Esophagus muscularis mucosa (tissue), 4 donors: ENCODE measurements at regions not wholly inside any gene's neighbourhood (a gene's known extent, or its start where the extent isn't known, plus 50 kb on each side); places are given as distances from the start of the nearest gene placed in this dataset.

Experiments used
- EP300 ChIP-seq: sonication (generic); formaldehyde crosslinking; IDR thresholded peaks from one replicate; pipeline ENCODE4 v1.6.1; 2017; ENCODE audit warnings: antibody characterized with exemption
- POLR2A ChIP-seq: fragments of 450-650 bp; IDR thresholded peaks from one replicate; pipeline ENCODE4 v1.6.1; 2017; ENCODE audit warnings: antibody characterized with exemption, moderate library complexity, mild to moderate bottlenecking, low read depth
- POLR2AphosphoS5 ChIP-seq, 2 donors: sonication (generic); formaldehyde crosslinking; IDR thresholded peaks; one replicate each; pipeline ENCODE4 v1.6.1; 2017; ENCODE audit warnings: antibody characterized with exemption in 2 of 2
- TF ChIP-seq, protein P1 (sequence below), 3 experiments: fragments of 200-600 bp in 2 of 3; fragments of 450-650 bp in 1 of 3; sonication (generic) in 2 of 3; IDR thresholded peaks; one replicate each; pipeline ENCODE4 v1.5.1; 2017 to 2019; ENCODE audit warnings: antibody characterized with exemption in 3 of 3, mild to moderate bottlenecking in 2 of 3, moderate library complexity in 1 of 3

DNA sequence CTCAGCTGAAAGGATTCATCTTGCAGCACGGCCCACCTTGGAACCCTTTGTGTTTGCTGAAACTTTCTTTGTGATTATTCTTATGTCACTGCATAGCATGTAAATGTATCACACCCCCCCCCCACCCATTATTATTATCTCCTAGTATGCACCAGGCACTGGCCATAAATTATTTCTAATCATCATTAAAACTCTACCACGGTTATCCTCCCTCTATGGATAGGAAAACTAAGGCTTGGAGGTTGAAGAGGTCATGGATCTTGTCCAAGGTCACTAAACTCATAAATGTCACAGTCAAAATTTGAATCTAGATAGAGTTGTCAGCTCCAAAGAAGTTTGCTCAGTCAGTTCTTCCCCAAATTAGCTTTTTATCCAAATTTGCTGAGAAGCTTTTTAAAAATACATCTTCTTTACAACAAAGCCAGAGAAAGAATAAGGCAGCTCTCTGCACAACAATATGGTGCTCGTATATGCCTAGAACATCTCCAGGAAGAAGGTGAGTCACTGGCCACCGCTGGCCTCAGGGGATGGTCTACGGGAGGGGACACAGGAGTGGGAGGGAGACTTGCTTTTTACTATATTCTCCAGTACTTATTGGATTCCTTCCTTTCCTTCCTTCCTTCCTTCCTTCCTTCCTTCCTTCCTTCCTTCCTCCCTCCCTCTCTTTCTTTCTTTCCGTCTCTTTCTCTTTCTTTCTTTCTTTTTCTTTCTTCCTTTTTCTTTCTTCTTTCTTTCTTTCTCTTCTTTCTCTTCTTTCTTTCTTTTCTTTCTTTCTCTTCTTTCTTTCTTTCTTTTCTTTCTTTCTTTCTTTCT lies 134.5 kb downstream of the VEGFA start:
- TF ChIP-seq, protein P1, sequence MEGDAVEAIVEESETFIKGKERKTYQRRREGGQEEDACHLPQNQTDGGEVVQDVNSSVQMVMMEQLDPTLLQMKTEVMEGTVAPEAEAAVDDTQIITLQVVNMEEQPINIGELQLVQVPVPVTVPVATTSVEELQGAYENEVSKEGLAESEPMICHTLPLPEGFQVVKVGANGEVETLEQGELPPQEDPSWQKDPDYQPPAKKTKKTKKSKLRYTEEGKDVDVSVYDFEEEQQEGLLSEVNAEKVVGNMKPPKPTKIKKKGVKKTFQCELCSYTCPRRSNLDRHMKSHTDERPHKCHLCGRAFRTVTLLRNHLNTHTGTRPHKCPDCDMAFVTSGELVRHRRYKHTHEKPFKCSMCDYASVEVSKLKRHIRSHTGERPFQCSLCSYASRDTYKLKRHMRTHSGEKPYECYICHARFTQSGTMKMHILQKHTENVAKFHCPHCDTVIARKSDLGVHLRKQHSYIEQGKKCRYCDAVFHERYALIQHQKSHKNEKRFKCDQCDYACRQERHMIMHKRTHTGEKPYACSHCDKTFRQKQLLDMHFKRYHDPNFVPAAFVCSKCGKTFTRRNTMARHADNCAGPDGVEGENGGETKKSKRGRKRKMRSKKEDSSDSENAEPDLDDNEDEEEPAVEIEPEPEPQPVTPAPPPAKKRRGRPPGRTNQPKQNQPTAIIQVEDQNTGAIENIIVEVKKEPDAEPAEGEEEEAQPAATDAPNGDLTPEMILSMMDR (IDR thresholded peaks at IDR 0.05) = no peak
- TF ChIP-seq POLR2A = no peak
- no peak for TF ChIP-seq POLR2AphosphoS5 (IDR thresholded peaks at IDR 0.05)
- TF ChIP-seq EP300 = no peak
